SK-N-SH (cell line): ENCODE measurements at regions not wholly inside any gene's neighbourhood (a gene's known extent, or its start where the extent isn't known, plus 50 kb on each side); places are given as distances from the start of the nearest gene placed in this dataset.

Experiments used
- CTCF ChIA-PET: fragments of 300-600, 350-600 bp; formaldehyde crosslinking; extraction: SDS; loops from one replicate; lab custom pipeline; 2021; lab: Yijun Ruan, JAX
- POLR2A ChIA-PET: fragments of 350-600 bp; sonication (Branson Sonifier 250); formaldehyde crosslinking; extraction: SDS; loops from one replicate; lab custom pipeline; 2020; ENCODE audit warnings: antibody characterized with exemption, inconsistent platforms; lab: Yijun Ruan, JAX
- DNase-seq: peaks from one replicate; pipeline ENCODE4 v3.0.0; 2012
- H2AFZ ChIP-seq: fragments of 200-600 bp; sonication (generic); 2 replicates; pipeline ENCODE4 v1.8.1; 2016; ENCODE audit warnings: antibody characterized with exemption, mild to moderate bottlenecking, low read depth
- H3F3A ChIP-seq: fragments of 200-600 bp; sonication (generic); replicated peaks from 2 replicates; pipeline ENCODE3; 2016; ENCODE audit warnings: antibody characterized with exemption, mild to moderate bottlenecking; ENCODE audit not compliant: insufficient read depth
- H3K27ac ChIP-seq, 2 experiments: fragments of 200-500 bp in 1 of 2; fragments of 200-600 bp in 1 of 2; sonication (Bioruptor generic) in 1 of 2; sonication (generic), shearing (Covaris generic) in 1 of 2; 2 replicates each; pipeline versions ENCODE4 v1.5.1 to v1.6.1; 2014 to 2016; ENCODE audit warnings: low read depth in 2 of 2, inconsistent platforms in 1 of 2, low read length in 1 of 2, mild to moderate bottlenecking in 1 of 2, mixed read lengths in 1 of 2
- H3K27me3 ChIP-seq: fragments of 200-600 bp; sonication (generic), shearing (Covaris generic); 2 replicates; pipeline ENCODE4 v1.6.1; 2016; ENCODE audit warnings: mixed run types; ENCODE audit not compliant: insufficient read depth
- H3K36me3 ChIP-seq, 2 experiments: fragments of 200-500 bp in 1 of 2; fragments of 200-600 bp in 1 of 2; sonication (Bioruptor generic) in 1 of 2; sonication (generic) in 1 of 2; replicated peaks in 1 of 2; 2 replicates each; pipeline versions ENCODE3 to v1.5.1; 2014 to 2016; ENCODE audit warnings: low read length in 1 of 2, mild to moderate bottlenecking in 1 of 2; ENCODE audit not compliant: insufficient read depth in 2 of 2, control insufficient read depth in 1 of 2
- H3K4me1 ChIP-seq, 2 experiments: fragments of 200-500 bp in 1 of 2; fragments of 200-600 bp in 1 of 2; sonication (Bioruptor generic) in 1 of 2; sonication (generic), shearing (Covaris generic) in 1 of 2; 2 replicates each; pipeline versions ENCODE4 v1.5.1 to v1.6.1; 2014 to 2016; ENCODE audit warnings: low read depth in 1 of 2, low read length in 1 of 2, mixed run types in 1 of 2; ENCODE audit not compliant: insufficient read depth in 2 of 2, control insufficient read depth in 1 of 2
- H3K4me2 ChIP-seq: fragments of 200-600 bp; sonication (generic), shearing (Covaris generic); 2 replicates; pipeline ENCODE4 v1.6.1; 2017; ENCODE audit warnings: mixed run types
- H3K4me3 ChIP-seq, 2 experiments: fragments of 200-500 bp in 1 of 2; fragments of 200-600 bp in 1 of 2; sonication (Bioruptor generic) in 1 of 2; sonication (generic), shearing (Covaris generic) in 1 of 2; 2 replicates each; pipeline versions ENCODE4 v1.5.1 to v1.8.1; 2014 to 2016; ENCODE audit warnings: low read depth in 2 of 2, inconsistent platforms in 1 of 2, low read length in 1 of 2, mild to moderate bottlenecking in 1 of 2, mixed read lengths in 1 of 2, moderate library complexity in 1 of 2
- H3K79me2 ChIP-seq: fragments of 200-600 bp; sonication (generic); 2 replicates; pipeline ENCODE4 v1.8.1; 2017; ENCODE audit warnings: mild to moderate bottlenecking; ENCODE audit not compliant: insufficient read depth
- H3K9ac ChIP-seq: fragments of 200-600 bp; sonication (generic); 2 replicates; pipeline ENCODE4 v1.6.1; 2017; ENCODE audit warnings: mixed run types
- H3K9me2 ChIP-seq: fragments of 200-600 bp; sonication (generic); 2 replicates; pipeline ENCODE4 v1.6.1; 2017; ENCODE audit warnings: mixed run types
- H3K9me3 ChIP-seq: fragments of 200-600 bp; sonication (generic); 2 replicates; pipeline ENCODE4 v1.6.1; 2017; ENCODE audit warnings: mixed run types, mild to moderate bottlenecking, moderate library complexity
- H4K20me1 ChIP-seq: fragments of 200-600 bp; sonication (generic); 2 replicates; pipeline ENCODE4 v1.6.1; 2017; ENCODE audit warnings: mild to moderate bottlenecking, mixed run types; ENCODE audit not compliant: insufficient read depth
- FOXM1 ChIP-seq: IDR thresholded peaks from 2 replicates; pipeline ENCODE4 v1.4.0; 2012; ENCODE audit warnings: low read depth, mild to moderate bottlenecking
- GABPA ChIP-seq: IDR thresholded peaks from 2 replicates; pipeline ENCODE4 v1.4.0; 2012; ENCODE audit warnings: low read depth, mild to moderate bottlenecking
- GATA2 ChIP-seq: sonication (generic); formaldehyde crosslinking; IDR thresholded peaks from 2 replicates; pipeline ENCODE4 v1.5.0; 2020; ENCODE audit warnings: mild to moderate bottlenecking, missing genetic modification reagents
- IRF3 ChIP-seq: fragments of 150-350 bp; IDR thresholded peaks from 2 replicates; pipeline ENCODE4 v1.6.1; 2016; ENCODE audit warnings: mild to moderate bottlenecking, low read depth, low read length
- JUND ChIP-seq: IDR thresholded peaks from 2 replicates; pipeline ENCODE4 v1.4.0; 2012
- MXI1 ChIP-seq: IDR thresholded peaks from 2 replicates; pipeline ENCODE4 v1.6.1; 2012; ENCODE audit warnings: mild to moderate bottlenecking, low read depth, low read length, improper control_type of control experiment
- NRF1 ChIP-seq: IDR thresholded peaks from 2 replicates; pipeline ENCODE4 v1.6.1; 2012; ENCODE audit warnings: low read depth, mild to moderate bottlenecking, low read length
- RAD21 ChIP-seq: IDR thresholded peaks from 2 replicates; pipeline ENCODE4 v1.6.1; 2012; ENCODE audit warnings: mild to moderate bottlenecking, low read length
- RCOR1 ChIP-seq: fragments of 150-350 bp; IDR thresholded peaks from 2 replicates; pipeline ENCODE4 v1.6.1; 2017; ENCODE audit warnings: antibody characterized with exemption, low read length
- REST ChIP-seq: IDR thresholded peaks from 2 replicates; pipeline ENCODE4 v1.6.1; 2012; ENCODE audit warnings: mild to moderate bottlenecking, low read depth, low read length, moderate library complexity
- RFX5 ChIP-seq: IDR thresholded peaks from 2 replicates; pipeline ENCODE4 v1.6.1; 2012; ENCODE audit warnings: mild to moderate bottlenecking, improper control_type of control experiment, low read length
- RXRA ChIP-seq: IDR thresholded peaks from 2 replicates; pipeline ENCODE4 v1.4.0; 2012; ENCODE audit warnings: low read depth, mild to moderate bottlenecking, borderline replicate concordance
- SIN3A ChIP-seq: IDR thresholded peaks from 2 replicates; pipeline ENCODE4 v1.6.1; 2012; ENCODE audit warnings: low read depth, mild to moderate bottlenecking, low read length, moderate library complexity, borderline replicate concordance
- SMC3 ChIP-seq: IDR thresholded peaks from 2 replicates; pipeline ENCODE4 v1.6.1; 2012; ENCODE audit warnings: low read depth, low read length, improper control_type of control experiment
- TAF1 ChIP-seq: IDR thresholded peaks from 2 replicates; pipeline ENCODE4 v1.6.1; 2012; ENCODE audit warnings: low read depth, mild to moderate bottlenecking, low read length, moderate library complexity, borderline replicate concordance
- TCF12 ChIP-seq: IDR thresholded peaks from 2 replicates; pipeline ENCODE4 v1.4.0; 2012
- TEAD4 ChIP-seq: IDR thresholded peaks from 2 replicates; pipeline ENCODE4 v1.4.0; 2012; ENCODE audit warnings: mild to moderate bottlenecking, borderline replicate concordance; ENCODE audit not compliant: insufficient read depth
- YY1 ChIP-seq: IDR thresholded peaks from 2 replicates; pipeline ENCODE4 v1.4.0; 2012; ENCODE audit warnings: low read depth, mild to moderate bottlenecking
- ZBTB33 ChIP-seq: IDR thresholded peaks from 2 replicates; pipeline ENCODE4 v1.4.0; 2012; ENCODE audit warnings: low read depth, borderline replicate concordance
- WGBS: methylation state at CpG from one replicate; pipeline ENCODE4 v1.1.6; 2017; ENCODE audit warnings: low lambda C conversion rate; 5-methylcytosine and 5-hydroxymethylcytosine counted together
- TF ChIP-seq, protein P1 (sequence below): IDR thresholded peaks from 2 replicates; pipeline ENCODE4 v1.4.0; 2012; ENCODE audit warnings: low read depth
- TF ChIP-seq, protein P2 (sequence below): fragments of 200-600 bp; sonication (generic); IDR thresholded peaks from 2 replicates; pipeline ENCODE4 v1.6.1; 2017; ENCODE audit warnings: antibody characterized with exemption, mild to moderate bottlenecking, moderate library complexity

DNA sequence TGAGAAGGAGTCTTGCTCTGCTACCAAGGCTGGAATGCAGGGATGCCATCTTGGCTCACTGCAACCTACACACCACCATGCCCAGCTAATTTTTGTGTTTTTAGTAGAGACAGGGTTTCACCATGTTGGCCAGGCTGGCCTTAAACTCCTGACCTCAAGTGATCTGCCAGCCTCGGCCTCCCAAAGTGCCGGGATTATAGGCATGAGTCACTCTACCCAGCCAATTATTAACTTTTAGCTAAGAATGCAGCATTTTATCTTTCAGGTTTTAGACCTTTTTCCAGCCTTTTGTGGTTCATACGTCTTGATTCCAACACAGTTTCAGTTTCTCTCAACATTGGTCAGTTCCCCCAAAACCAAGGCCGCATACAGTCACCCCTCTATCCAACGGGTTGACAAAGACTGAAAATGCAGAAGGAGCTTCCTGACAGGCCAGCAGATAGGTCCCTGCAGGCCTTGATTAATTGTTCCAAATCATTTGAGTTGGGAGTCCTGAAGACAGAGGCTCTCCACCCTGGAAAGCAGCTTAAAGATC, 262.2 kb upstream of the KLHL29 start:
- 30% methylated on average over 5 of the region's 5 CpGs for WGBS
- DNase-seq, result no peak
- Histone ChIP-seq H3K4me2 (no peak overlapping the region), H3K9me2 (no peaks in the 10 kb centered on the region), H3K4me3 (no peak overlapping the region), H4K20me1 (no peaks in the 10 kb centered on the region), H3K4me1 (no peaks in the 10 kb centered on the region), H2AFZ (no peak overlapping the region), H3F3A (no peaks in the 10 kb centered on the region), H3K79me2 (no peaks in the 10 kb centered on the region), H3K9ac (no peak overlapping the region), H3K27me3 (no peaks in the 10 kb centered on the region), H3K27ac (no peak overlapping the region), H3K36me3 (no peaks in the 10 kb centered on the region), H3K9me3 (no peaks in the 10 kb centered on the region)
- TF ChIP-seq SMC3 (no peak), SIN3A (no peak), IRF3 (no peak), YY1 (no peak), MXI1 (no peak), GATA2 (CRISPR knock-in tag) (no peak), TCF12 (no peak)
- TF ChIP-seq, protein P1, sequence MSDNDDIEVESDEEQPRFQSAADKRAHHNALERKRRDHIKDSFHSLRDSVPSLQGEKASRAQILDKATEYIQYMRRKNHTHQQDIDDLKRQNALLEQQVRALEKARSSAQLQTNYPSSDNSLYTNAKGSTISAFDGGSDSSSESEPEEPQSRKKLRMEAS, result no peak
- ChIA-PET POLR2A (no interaction called here), CTCF (interaction anchor here (1.5 kb wide), 1 partner anchor 228 kb away, joined by 4 read pairs; no protein-coding TSS in a partner anchor)

DNA sequence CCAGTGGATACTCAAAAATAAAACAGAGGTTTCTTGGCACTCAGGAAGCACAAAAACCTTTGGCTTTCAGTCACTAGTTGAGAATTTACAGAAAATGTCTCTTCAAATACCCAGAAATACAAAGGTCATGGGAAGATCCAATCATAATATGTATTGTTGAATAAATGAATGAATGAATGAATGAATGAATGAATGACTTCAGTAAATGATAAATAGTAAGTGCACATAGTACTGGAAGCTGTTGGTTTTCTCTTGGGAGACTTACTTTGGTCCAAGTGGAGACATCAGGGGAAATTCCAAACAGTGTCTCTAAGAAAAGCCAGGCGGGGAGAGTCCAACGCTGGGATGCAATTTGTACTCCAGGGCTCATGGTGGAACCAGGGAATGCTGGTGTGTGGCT, 261.3 kb upstream of the KLHL29 start:
- H3K36me3 ChIP-seq, result no peaks in the 10 kb centered on the region
- no peaks in the 10 kb centered on the region for H3F3A ChIP-seq
- POLR2A ChIA-PET, result no interaction called here
- DNase-seq, result no peak
- H3K27ac ChIP-seq, result no peak overlapping the region
- H3K4me1 ChIP-seq, result no peaks in the 10 kb centered on the region
- H3K9me2 ChIP-seq, result no peaks in the 10 kb centered on the region
- CTCF ChIA-PET, result interaction anchor here (0.8 to 1.2 kb wide), 3 partner anchors 10 to 768 kb away, joined by 3 read pairs; no protein-coding TSS in a partner anchor
- H3K9ac ChIP-seq, result no peak overlapping the region
- H2AFZ ChIP-seq, result no peak overlapping the region
- H3K9me3 ChIP-seq, result no peaks in the 10 kb centered on the region
- no peaks in the 10 kb centered on the region for H3K27me3 ChIP-seq
- no peaks in the 10 kb centered on the region for H3K79me2 ChIP-seq
- no peaks in the 10 kb centered on the region for H4K20me1 ChIP-seq
- no peak overlapping the region for H3K4me3 ChIP-seq
- no peak overlapping the region for H3K4me2 ChIP-seq
- 73% methylated on average over 2 of the region's 2 CpGs for WGBS
- TF ChIP-seq MXI1 (no peak), YY1 (no peak), GABPA (no peak), RCOR1 (no peak), ZBTB33 (no peak), NRF1 (no peak), TEAD4 (no peak), REST (no peak), SIN3A (no peak), JUND (no peak), RAD21 (no peak), RFX5 (no peak), GATA2 (CRISPR knock-in tag) (no peak), FOXM1 (no peak), TAF1 (no peak), RXRA (no peak)
- TF ChIP-seq, protein P2, sequence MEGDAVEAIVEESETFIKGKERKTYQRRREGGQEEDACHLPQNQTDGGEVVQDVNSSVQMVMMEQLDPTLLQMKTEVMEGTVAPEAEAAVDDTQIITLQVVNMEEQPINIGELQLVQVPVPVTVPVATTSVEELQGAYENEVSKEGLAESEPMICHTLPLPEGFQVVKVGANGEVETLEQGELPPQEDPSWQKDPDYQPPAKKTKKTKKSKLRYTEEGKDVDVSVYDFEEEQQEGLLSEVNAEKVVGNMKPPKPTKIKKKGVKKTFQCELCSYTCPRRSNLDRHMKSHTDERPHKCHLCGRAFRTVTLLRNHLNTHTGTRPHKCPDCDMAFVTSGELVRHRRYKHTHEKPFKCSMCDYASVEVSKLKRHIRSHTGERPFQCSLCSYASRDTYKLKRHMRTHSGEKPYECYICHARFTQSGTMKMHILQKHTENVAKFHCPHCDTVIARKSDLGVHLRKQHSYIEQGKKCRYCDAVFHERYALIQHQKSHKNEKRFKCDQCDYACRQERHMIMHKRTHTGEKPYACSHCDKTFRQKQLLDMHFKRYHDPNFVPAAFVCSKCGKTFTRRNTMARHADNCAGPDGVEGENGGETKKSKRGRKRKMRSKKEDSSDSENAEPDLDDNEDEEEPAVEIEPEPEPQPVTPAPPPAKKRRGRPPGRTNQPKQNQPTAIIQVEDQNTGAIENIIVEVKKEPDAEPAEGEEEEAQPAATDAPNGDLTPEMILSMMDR, result no peak
